ENCODE measurements at regions not wholly inside any gene's neighbourhood (a gene's known extent, or its start where the extent isn't known, plus 50 kb on each side); places are given as distances from the start of the nearest gene placed in this dataset.

DNA sequence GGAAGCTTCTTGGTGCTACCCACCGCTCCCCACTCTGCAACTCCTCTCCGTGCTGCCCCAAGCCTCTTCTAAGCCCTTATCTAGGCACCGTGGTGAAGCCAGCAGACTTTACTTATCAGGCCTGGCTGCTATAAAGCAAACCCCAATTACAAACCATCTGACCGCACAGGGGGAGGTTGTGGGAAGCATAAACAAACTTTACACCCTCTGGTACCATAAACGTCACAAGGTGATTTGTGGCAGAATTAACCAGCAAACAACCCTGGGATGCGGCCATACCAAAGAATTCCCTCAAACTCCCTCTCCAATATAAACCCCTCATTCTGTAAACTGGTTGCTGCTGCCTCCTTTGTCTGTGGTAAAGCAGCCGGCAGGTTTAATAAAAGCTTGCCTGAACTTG is 55.2 kb downstream of the MAGEC2 start:
- no peaks in the 10 kb centered on the region for H3K4me1 ChIP-seq (ENCODE audit: insufficient read depth, low read length, poor library complexity, severe bottlenecking)
- no peak for DNase-seq (ENCODE audit: low spot score)
- H3K9me2 ChIP-seq (ENCODE audit: insufficient read depth, low read length) = no peaks in the 10 kb centered on the region
- H3K4me2 ChIP-seq (ENCODE audit: low read length) = no peak overlapping the region
- H2AFZ ChIP-seq (ENCODE audit: low read length) = no peak overlapping the region
- intact Hi-C loops (cut with micrococcal nuclease; ENCODE audit: unreplicated experiment) = no loop called here
- H3K4me3 ChIP-seq (ENCODE audit: low read depth, low read length, poor library complexity, severe bottlenecking) = no peak overlapping the region
- POLR2A ChIA-PET = no interaction called here
- CTCF ChIA-PET (ENCODE audit: unreplicated experiment) = no interaction called here
- H3K27ac ChIP-seq (ENCODE audit: low read depth, low read length, poor library complexity, severe bottlenecking) = no peak overlapping the region
- no peaks in the 10 kb centered on the region for H3K79me2 ChIP-seq (ENCODE audit: insufficient read depth, low read depth, low read length)
- no peaks in the 10 kb centered on the region for H4K20me1 ChIP-seq (ENCODE audit: insufficient read depth, low read length)
- H3K9me3 ChIP-seq (ENCODE audit: low read length) = no peaks in the 10 kb centered on the region
- TF ChIP-seq EZH2phosphoT487 (IDR thresholded peaks at IDR 0.05; ENCODE audit: borderline replicate concordance, low read depth, low read length) = no peak
- TF ChIP-seq, protein P1, sequence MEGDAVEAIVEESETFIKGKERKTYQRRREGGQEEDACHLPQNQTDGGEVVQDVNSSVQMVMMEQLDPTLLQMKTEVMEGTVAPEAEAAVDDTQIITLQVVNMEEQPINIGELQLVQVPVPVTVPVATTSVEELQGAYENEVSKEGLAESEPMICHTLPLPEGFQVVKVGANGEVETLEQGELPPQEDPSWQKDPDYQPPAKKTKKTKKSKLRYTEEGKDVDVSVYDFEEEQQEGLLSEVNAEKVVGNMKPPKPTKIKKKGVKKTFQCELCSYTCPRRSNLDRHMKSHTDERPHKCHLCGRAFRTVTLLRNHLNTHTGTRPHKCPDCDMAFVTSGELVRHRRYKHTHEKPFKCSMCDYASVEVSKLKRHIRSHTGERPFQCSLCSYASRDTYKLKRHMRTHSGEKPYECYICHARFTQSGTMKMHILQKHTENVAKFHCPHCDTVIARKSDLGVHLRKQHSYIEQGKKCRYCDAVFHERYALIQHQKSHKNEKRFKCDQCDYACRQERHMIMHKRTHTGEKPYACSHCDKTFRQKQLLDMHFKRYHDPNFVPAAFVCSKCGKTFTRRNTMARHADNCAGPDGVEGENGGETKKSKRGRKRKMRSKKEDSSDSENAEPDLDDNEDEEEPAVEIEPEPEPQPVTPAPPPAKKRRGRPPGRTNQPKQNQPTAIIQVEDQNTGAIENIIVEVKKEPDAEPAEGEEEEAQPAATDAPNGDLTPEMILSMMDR (conservative IDR thresholded peaks at IDR 0.05; ENCODE audit: low read length) = no peak
- no TSS peak for BruUV-seq (replicated peaks)
- H3K36me3 ChIP-seq (ENCODE audit: insufficient read depth, low read length) = no peaks in the 10 kb centered on the region

DNA sequence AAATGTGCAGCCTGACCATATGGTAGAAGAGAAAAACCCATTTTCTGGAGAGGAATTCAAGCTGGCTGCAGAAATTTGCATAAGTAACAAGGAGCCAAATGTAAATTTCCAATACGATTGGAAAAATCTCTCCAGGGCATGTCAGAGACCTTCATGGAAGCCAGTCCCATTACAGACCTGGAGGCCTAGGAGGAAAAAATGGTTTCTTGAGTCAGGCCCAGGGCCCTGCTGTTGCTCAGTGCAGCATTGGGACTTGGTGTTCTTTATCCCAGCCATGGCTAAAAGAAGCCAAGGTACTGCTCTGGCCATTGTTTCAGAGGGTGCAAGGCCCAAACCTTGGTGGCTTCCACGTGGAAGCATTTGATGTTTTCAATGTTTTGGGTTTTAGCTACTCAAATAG is 70.6 kb downstream of the MAGEC2 start:
- Histone ChIP-seq H3K4me1 (ENCODE audit: insufficient read depth, low read length, poor library complexity, severe bottlenecking) (no peaks in the 10 kb centered on the region), H3K79me2 (ENCODE audit: insufficient read depth, low read depth, low read length) (no peaks in the 10 kb centered on the region), H2AFZ (ENCODE audit: low read length) (no peak overlapping the region), H4K20me1 (ENCODE audit: insufficient read depth, low read length) (no peaks in the 10 kb centered on the region), H3K9me3 (ENCODE audit: low read length) (no peaks in the 10 kb centered on the region), H3K27ac (ENCODE audit: low read depth, low read length, poor library complexity, severe bottlenecking) (no peak overlapping the region), H3K4me2 (ENCODE audit: low read length) (no peak overlapping the region), H3K4me3 (ENCODE audit: low read depth, low read length, poor library complexity, severe bottlenecking) (no peak overlapping the region), H3K9me2 (ENCODE audit: insufficient read depth, low read length) (no peaks in the 10 kb centered on the region), H3K36me3 (ENCODE audit: insufficient read depth, low read length) (no peaks in the 10 kb centered on the region)
- CTCF ChIA-PET (ENCODE audit: unreplicated experiment) = no interaction called here
- DNase-seq (ENCODE audit: low spot score) = no peak
- intact Hi-C loops (cut with micrococcal nuclease; ENCODE audit: unreplicated experiment) = no loop called here
- no TSS peak for BruUV-seq (replicated peaks)
- TF ChIP-seq, protein P1 (conservative IDR thresholded peaks at IDR 0.05; ENCODE audit: low read length) = no peak
- TF ChIP-seq EZH2phosphoT487 (IDR thresholded peaks at IDR 0.05; ENCODE audit: borderline replicate concordance, low read depth, low read length) = no peak
- POLR2A ChIA-PET = no interaction called here

DNA sequence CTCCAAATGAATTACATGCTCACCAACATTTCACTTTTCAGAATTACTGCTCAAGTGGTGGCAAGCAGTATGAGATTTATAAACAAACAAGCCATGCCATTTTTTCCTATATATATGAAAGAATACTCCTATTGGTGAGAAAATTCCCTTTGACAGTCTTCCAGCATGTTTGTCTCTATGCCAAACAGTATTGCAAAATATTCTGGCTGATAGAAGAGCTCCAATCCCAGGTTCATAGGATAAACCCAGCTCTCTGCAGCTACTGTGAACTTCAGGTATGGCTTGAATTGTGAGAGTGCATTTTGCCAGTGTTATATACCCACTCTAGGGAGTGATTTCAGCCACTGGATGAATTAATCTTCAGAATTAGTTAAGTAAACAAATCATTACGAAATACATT is 108.8 kb downstream of the MAGEC2 start:
- no peak overlapping the region for H3K4me3 ChIP-seq (ENCODE audit: low read depth, low read length, poor library complexity, severe bottlenecking)
- ChIA-PET POLR2A (no interaction called here), CTCF (ENCODE audit: unreplicated experiment) (no interaction called here)
- no peak overlapping the region for H3K27ac ChIP-seq (ENCODE audit: low read depth, low read length, poor library complexity, severe bottlenecking)
- TF ChIP-seq, protein P1 (conservative IDR thresholded peaks at IDR 0.05; ENCODE audit: low read length) = no peak
- TF ChIP-seq EZH2phosphoT487 (IDR thresholded peaks at IDR 0.05; ENCODE audit: borderline replicate concordance, low read depth, low read length) = no peak
- H4K20me1 ChIP-seq (ENCODE audit: insufficient read depth, low read length) = no peaks in the 10 kb centered on the region
- H3K4me2 ChIP-seq (ENCODE audit: low read length) = no peak overlapping the region
- H3K9me3 ChIP-seq (ENCODE audit: low read length) = no peaks in the 10 kb centered on the region
- no peak for DNase-seq (ENCODE audit: low spot score)
- no TSS peak for BruUV-seq (replicated peaks)
- H3K79me2 ChIP-seq (ENCODE audit: insufficient read depth, low read depth, low read length) = no peaks in the 10 kb centered on the region
- no peak overlapping the region for H2AFZ ChIP-seq (ENCODE audit: low read length)
- H3K4me1 ChIP-seq (ENCODE audit: insufficient read depth, low read length, poor library complexity, severe bottlenecking) = no peaks in the 10 kb centered on the region
- no peaks in the 10 kb centered on the region for H3K36me3 ChIP-seq (ENCODE audit: insufficient read depth, low read length)
- intact Hi-C loops (cut with micrococcal nuclease; ENCODE audit: unreplicated experiment) = no loop called here
- no peaks in the 10 kb centered on the region for H3K9me2 ChIP-seq (ENCODE audit: insufficient read depth, low read length)
